Smooth muscle cell (in vitro differentiated cells): ENCODE measurements at regions not wholly inside any gene's neighbourhood (a gene's known extent, or its start where the extent isn't known, plus 50 kb on each side); places are given as distances from the start of the nearest gene placed in this dataset.

Source experiments
- DNase-seq: peaks from one replicate; lab custom pipeline; 2025; ENCODE audit not compliant: unreplicated experiment; lab: John Stamatoyannopoulos, UW
- H2AFZ ChIP-seq: fragments of 200-600 bp; sonication (generic); 2 replicates; pipeline ENCODE4 v1.6.0; 2016; ENCODE audit warnings: antibody characterized with exemption, low read depth, mild to moderate bottlenecking
- H3F3A ChIP-seq: fragments of 200-600 bp; sonication (generic); 2 replicates; pipeline ENCODE4 v1.6.0; 2017; ENCODE audit warnings: antibody characterized with exemption, low read depth
- H3K27ac ChIP-seq: fragments of 200-600 bp; sonication (generic); 2 replicates; pipeline ENCODE4 v1.5.1; 2016; ENCODE audit warnings: low read depth, mild to moderate bottlenecking
- H3K27me3 ChIP-seq: fragments of 200-600 bp; sonication (generic); 2 replicates; pipeline ENCODE4 v1.6.1; 2016; ENCODE audit warnings: low read depth, mild to moderate bottlenecking
- H3K36me3 ChIP-seq: fragments of 200-600 bp; sonication (generic); 2 replicates; pipeline ENCODE4 v1.5.1; 2016; ENCODE audit warnings: low read depth
- H3K4me1 ChIP-seq: fragments of 200-600 bp; sonication (generic); 2 replicates; pipeline ENCODE4 v1.5.1; 2016; ENCODE audit warnings: low read depth
- H3K4me2 ChIP-seq: fragments of 200-600 bp; sonication (generic); 2 replicates; pipeline ENCODE4 v1.6.0; 2016; ENCODE audit warnings: mild to moderate bottlenecking
- H3K4me3 ChIP-seq: fragments of 200-600 bp; sonication (generic); 2 replicates; pipeline ENCODE4 v1.5.1; 2016; ENCODE audit warnings: mild to moderate bottlenecking
- H3K79me2 ChIP-seq: fragments of 200-600 bp; sonication (generic); 2 replicates; pipeline ENCODE4 v1.6.0; 2016; ENCODE audit warnings: low read depth, mild to moderate bottlenecking
- H3K9ac ChIP-seq: fragments of 200-600 bp; sonication (generic); 2 replicates; pipeline ENCODE4 v1.6.0; 2016; ENCODE audit warnings: low read depth
- H3K9me3 ChIP-seq: fragments of 200-600 bp; sonication (generic); replicated peaks from 2 replicates; pipeline ENCODE4 v1.5.1; 2016; ENCODE audit warnings: low read depth
- H4K20me1 ChIP-seq: fragments of 200-600 bp; sonication (generic); 2 replicates; pipeline ENCODE4 v1.6.0; 2016; ENCODE audit warnings: low read depth
- WGBS: methylation state at CpG from one replicate; pipeline ENCODE4 v1.1.7; 2016; ENCODE audit warnings: low lambda C conversion rate; 5-methylcytosine and 5-hydroxymethylcytosine counted together
- TF ChIP-seq, protein P1 (sequence below): fragments of 200-600 bp; sonication (generic); IDR thresholded peaks from 2 replicates; pipeline ENCODE4 v1.5.1; 2017; ENCODE audit warnings: borderline replicate concordance, mild to moderate bottlenecking, antibody characterized with exemption; ENCODE audit not compliant: insufficient read depth, poor library complexity, severe bottlenecking

DNA sequence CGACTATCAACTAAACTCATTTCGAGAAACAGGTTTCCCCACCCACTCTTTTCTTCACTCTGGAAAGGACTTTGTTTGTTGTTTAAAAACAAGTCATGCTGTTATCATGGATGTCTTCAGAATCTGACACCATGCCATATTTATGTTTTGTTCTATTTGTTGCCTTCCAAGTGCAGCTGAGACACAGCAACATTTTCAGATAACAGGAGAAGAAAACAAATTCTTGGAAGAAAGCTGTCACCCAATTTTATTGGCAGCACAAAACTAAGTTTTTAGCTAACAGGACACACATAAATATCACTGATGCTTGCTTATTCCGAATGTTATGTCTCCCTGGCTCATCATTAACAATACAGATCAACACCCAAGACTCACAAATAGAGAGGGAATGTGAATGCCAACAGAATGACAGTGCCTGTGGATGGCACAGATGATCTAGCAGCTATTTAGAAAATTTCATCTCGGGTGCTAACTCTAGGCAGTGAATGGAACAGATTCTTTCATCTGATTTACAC is 147.9 kb downstream of the RPS29 start:
- Histone ChIP-seq H4K20me1 (no peaks in the 10 kb centered on the region), H3K27ac (no peak overlapping the region), H3K9ac (no peak overlapping the region), H2AFZ (no peak overlapping the region), H3K9me3 (peaks cover 5% of the 10 kb centered on the region), H3K36me3 (no peaks in the 10 kb centered on the region), H3K27me3 (no peaks in the 10 kb centered on the region), H3K4me3 (no peak overlapping the region), H3K4me2 (no peak overlapping the region), H3K4me1 (no peaks in the 10 kb centered on the region), H3K79me2 (no peaks in the 10 kb centered on the region), H3F3A (no peaks in the 10 kb centered on the region)
- WGBS, result 65% methylated on average over 4 of the region's 4 CpGs
- TF ChIP-seq, protein P1, sequence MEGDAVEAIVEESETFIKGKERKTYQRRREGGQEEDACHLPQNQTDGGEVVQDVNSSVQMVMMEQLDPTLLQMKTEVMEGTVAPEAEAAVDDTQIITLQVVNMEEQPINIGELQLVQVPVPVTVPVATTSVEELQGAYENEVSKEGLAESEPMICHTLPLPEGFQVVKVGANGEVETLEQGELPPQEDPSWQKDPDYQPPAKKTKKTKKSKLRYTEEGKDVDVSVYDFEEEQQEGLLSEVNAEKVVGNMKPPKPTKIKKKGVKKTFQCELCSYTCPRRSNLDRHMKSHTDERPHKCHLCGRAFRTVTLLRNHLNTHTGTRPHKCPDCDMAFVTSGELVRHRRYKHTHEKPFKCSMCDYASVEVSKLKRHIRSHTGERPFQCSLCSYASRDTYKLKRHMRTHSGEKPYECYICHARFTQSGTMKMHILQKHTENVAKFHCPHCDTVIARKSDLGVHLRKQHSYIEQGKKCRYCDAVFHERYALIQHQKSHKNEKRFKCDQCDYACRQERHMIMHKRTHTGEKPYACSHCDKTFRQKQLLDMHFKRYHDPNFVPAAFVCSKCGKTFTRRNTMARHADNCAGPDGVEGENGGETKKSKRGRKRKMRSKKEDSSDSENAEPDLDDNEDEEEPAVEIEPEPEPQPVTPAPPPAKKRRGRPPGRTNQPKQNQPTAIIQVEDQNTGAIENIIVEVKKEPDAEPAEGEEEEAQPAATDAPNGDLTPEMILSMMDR, result no peak
- no peak for DNase-seq

DNA sequence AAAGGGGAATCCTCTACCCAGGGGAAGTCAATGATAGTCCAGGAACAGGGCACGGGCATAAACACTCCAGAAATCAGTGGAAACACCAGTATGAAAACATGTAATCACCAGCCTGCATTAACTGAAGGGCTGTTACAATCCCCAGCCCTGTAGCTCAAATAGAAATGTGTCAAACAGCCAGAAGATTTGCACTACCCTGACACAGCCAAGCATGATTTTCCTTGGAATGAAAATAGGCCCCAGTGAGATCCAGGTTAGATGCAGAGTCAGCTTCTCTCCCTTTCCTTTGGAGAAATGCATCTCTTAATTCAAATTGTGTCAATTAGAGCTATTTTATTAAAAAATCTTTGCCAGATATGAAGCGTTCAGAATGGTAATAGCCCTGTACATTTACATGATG is 158.1 kb downstream of the RPS29 start:
- H3K79me2 ChIP-seq, result no peaks in the 10 kb centered on the region
- no peak overlapping the region for H3K4me3 ChIP-seq
- no peak overlapping the region for H2AFZ ChIP-seq
- 82% methylated on average over 2 of the region's 2 CpGs for WGBS
- H3K27ac ChIP-seq, result no peak overlapping the region
- no peaks in the 10 kb centered on the region for H3K4me1 ChIP-seq
- no peaks in the 10 kb centered on the region for H4K20me1 ChIP-seq
- H3K9me3 ChIP-seq, result peaks cover 3% of the 10 kb centered on the region
- H3K4me2 ChIP-seq, result no peak overlapping the region
- TF ChIP-seq, protein P1, result no peak
- no peaks in the 10 kb centered on the region for H3K36me3 ChIP-seq
- no peaks in the 10 kb centered on the region for H3K27me3 ChIP-seq
- DNase-seq, result no peak
- no peaks in the 10 kb centered on the region for H3F3A ChIP-seq
- H3K9ac ChIP-seq, result no peak overlapping the region

DNA sequence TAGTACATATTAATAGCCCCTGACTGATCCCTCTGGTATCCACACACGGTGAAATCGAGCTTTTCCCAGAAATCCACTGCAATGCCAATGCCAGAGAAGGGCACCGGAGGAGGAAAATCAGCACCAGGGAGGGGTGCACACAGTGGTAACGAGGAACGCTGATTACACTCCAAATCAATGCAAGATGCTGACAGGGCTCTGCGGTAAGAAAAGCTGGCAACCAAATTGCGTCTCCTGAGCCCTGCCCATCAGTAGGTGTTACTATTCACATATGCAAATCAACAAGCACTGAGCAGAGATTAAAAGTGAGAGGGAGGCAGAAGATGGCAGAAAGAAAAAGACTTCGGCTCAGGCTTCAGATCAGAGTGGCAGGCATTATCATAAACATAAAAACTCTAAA is 159.1 kb downstream of the RPS29 start:
- TF ChIP-seq, protein P1, result no peak
- DNase-seq, result no peak
- no peaks in the 10 kb centered on the region for H3K36me3 ChIP-seq
- no peaks in the 10 kb centered on the region for H3K9me3 ChIP-seq
- H3K27me3 ChIP-seq, result no peaks in the 10 kb centered on the region
- no peaks in the 10 kb centered on the region for H3K79me2 ChIP-seq
- H3F3A ChIP-seq, result no peaks in the 10 kb centered on the region
- H2AFZ ChIP-seq, result no peak overlapping the region
- no peak overlapping the region for H3K27ac ChIP-seq
- 64% methylated on average over 8 of the region's 8 CpGs for WGBS
- H4K20me1 ChIP-seq, result no peaks in the 10 kb centered on the region
- no peak overlapping the region for H3K4me3 ChIP-seq
- no peaks in the 10 kb centered on the region for H3K4me1 ChIP-seq
- no peak overlapping the region for H3K4me2 ChIP-seq
- no peak overlapping the region for H3K9ac ChIP-seq

DNA sequence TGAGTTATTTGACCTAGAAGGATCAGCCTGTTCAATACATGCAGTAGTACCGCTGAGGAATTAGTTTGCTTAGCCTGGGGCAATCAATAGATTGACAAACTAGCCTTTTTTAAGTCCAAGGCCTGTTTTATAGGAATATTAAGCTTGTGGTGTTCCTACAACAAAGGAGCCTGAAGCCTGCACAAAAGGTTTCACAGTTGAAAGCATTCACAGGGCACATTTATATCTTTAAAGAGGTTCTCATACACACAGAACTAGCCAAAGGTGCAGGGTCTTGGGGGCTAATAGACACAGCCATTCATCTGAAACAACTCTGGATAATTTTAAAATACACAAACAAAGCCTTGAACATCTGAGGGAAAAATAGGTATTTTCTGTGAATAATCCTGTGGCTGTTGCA is 160.3 kb downstream of the RPS29 start:
- TF ChIP-seq, protein P1, result no peak
- H3K27ac ChIP-seq, result no peak overlapping the region
- H2AFZ ChIP-seq, result no peak overlapping the region
- H3K4me2 ChIP-seq, result no peak overlapping the region
- no peaks in the 10 kb centered on the region for H3K27me3 ChIP-seq
- no peak overlapping the region for H3K4me3 ChIP-seq
- no peaks in the 10 kb centered on the region for H3K4me1 ChIP-seq
- H3K79me2 ChIP-seq, result no peaks in the 10 kb centered on the region
- DNase-seq, result no peak
- H3K36me3 ChIP-seq, result no peaks in the 10 kb centered on the region
- H3K9me3 ChIP-seq, result no peaks in the 10 kb centered on the region
- no peaks in the 10 kb centered on the region for H3F3A ChIP-seq
- H3K9ac ChIP-seq, result no peak overlapping the region
- H4K20me1 ChIP-seq, result no peaks in the 10 kb centered on the region
- WGBS, result 95% methylated on average over 1 of the region's 1 CpG
